ENCODE measurements at regions not wholly inside any gene's neighbourhood (a gene's known extent, or its start where the extent isn't known, plus 50 kb on each side); places are given as distances from the start of the nearest gene placed in this dataset.
A peak's percentile ranks its signal among the peaks of the same experiment; 100 is the strongest.

DNA sequence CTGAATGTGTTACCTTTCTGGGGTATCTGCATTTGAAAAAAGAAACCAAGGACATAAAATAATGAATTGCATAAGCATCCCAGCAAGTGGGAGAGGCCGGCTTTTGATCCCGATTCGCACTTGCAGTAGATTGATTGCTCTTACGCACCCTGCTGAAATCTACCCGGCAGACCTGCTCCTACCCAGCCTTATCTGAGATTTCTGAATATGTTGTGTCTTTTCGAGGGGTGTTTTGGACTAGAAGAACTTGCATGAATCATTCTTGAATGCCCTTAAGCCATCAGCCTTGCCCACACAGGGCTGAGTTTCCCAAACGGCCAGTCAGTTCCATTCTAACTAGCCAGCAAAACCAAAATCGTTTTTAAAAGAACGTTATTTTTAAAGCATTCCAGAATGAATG lies 174.4 kb upstream of the BCOR start:
- no peak for DNase-seq (ENCODE audit: low read depth)
- no peak overlapping the region for H3K4me3 ChIP-seq (ENCODE audit: control insufficient read depth, low read depth, low read length)
- TF ChIP-seq, protein P1, sequence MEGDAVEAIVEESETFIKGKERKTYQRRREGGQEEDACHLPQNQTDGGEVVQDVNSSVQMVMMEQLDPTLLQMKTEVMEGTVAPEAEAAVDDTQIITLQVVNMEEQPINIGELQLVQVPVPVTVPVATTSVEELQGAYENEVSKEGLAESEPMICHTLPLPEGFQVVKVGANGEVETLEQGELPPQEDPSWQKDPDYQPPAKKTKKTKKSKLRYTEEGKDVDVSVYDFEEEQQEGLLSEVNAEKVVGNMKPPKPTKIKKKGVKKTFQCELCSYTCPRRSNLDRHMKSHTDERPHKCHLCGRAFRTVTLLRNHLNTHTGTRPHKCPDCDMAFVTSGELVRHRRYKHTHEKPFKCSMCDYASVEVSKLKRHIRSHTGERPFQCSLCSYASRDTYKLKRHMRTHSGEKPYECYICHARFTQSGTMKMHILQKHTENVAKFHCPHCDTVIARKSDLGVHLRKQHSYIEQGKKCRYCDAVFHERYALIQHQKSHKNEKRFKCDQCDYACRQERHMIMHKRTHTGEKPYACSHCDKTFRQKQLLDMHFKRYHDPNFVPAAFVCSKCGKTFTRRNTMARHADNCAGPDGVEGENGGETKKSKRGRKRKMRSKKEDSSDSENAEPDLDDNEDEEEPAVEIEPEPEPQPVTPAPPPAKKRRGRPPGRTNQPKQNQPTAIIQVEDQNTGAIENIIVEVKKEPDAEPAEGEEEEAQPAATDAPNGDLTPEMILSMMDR (conservative IDR thresholded peaks at IDR 0.05; ENCODE audit: control insufficient read depth, insufficient read depth, low read depth, low read length), result no peak

DNA sequence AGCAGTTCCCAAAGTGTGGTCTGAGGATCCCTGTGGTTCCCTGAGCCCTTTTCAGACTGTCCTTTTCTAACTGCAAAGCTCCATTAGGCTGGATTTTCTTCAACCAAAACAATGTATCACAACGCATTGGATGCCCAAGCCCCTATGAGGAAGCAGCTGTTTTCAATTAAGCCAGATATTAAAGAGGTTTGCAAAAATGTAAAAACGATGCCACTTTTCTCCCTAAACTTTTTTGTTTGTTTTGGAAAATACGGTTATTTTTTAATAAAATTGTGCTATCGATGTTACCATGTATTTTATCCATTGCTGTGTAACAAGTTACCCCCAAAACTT lies 170.4 kb upstream of the BCOR start:
- no peak overlapping the region for H3K4me3 ChIP-seq (ENCODE audit: control insufficient read depth, low read depth, low read length)
- peak; percentile 24 for DNase-seq (ENCODE audit: low read depth)
- TF ChIP-seq, protein P1 (conservative IDR thresholded peaks at IDR 0.05; ENCODE audit: control insufficient read depth, insufficient read depth, low read depth, low read length), result no peak

DNA sequence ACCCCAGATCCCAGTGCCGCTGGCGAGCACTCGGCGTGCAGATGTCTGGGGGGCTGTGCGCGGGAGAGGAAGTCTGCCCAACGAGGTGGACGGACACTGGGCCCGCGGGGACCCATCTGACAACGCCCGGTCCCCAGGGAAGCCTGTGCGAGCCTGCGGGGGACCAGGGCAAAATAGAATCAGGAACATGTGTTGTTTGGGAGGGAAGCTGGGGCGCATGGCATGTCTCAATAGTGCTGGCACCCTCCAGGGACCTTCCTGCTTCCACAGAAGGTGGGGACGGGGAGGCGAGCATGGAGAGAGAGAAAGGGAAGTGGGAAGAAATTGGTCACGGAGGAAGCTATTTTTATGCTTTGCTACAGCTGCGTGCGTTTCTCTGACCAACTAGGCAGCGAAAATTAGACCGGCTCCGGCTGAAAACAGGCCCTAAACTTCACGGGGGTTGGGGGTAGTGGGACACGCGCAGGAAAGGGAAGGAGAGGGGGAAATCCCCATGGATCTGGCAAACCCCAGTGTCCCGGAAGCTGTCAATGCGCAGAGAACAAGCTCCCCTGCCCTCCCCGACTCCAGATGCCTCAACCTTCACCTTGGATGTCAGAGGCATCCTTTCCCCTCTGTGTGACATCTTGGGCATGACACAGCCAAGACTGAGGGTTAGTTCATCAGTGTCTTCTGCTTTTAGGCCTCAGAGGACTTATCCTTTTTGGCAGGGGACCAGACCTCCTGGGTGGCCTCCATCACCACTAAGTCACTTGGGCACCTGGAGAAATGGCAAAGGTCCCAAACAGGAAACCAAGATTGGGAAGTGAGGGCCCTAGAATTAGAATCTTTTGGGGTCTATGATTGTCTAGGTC lies 169.8 kb upstream of the BCOR start:
- TF ChIP-seq, protein P1 (conservative IDR thresholded peaks at IDR 0.05; ENCODE audit: control insufficient read depth, insufficient read depth, low read depth, low read length), result no peak
- no peak for DNase-seq (ENCODE audit: low read depth)

DNA sequence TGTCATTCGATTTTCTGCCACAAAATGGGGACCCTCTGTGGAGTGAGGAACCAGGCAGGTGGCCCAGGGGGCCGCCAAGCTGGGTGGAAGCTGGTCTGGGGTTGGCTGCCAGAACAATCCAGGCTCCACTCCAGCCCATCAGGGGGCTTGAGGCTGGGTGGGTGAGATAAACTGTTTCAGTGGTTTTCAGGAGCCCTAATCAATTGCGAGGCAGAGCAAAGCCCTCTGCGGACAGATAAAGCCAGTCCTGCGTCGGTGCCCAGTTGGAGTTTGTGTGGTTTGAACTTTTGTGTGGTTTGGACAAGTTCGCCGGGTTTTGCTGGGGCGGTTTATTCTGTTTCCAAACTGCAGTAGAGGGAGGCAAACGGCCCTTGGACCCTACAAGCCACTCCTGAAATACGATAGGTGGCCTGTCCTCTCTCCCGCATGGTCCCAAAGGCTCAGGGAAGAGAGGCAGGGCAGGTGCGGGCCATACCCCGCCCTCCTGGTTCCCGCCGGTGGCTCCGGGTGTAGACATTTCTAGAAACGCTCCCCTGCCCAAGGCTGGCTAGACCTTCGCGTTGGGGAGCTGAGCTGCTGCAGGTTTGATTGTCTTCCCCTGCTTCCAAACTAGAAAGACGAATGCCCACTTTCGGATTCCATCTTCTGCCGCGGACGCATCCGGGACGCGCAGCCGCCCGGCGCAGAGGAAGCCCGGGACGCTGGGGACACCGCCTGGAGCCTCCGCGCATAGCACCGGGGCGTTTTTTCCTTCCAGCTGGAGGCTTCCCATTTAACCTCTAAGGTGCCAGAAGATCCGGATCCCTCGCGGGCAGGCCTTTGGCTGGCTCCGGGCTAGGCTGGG lies 169.0 kb upstream of the BCOR start:
- peak; percentile 51 for DNase-seq (ENCODE audit: low read depth)
- TF ChIP-seq, protein P1 (conservative IDR thresholded peaks at IDR 0.05; ENCODE audit: control insufficient read depth, insufficient read depth, low read depth, low read length), result peak; percentile 59
- H3K4me3 ChIP-seq (ENCODE audit: control insufficient read depth, low read depth, low read length), result peak overlapping the region; percentile 43

More for the DNA sequence above, 169.8 kb upstream of the BCOR start:
- no peak overlapping the region for H3K4me3 ChIP-seq (ENCODE audit: control insufficient read depth, low read depth, low read length)

DNA sequence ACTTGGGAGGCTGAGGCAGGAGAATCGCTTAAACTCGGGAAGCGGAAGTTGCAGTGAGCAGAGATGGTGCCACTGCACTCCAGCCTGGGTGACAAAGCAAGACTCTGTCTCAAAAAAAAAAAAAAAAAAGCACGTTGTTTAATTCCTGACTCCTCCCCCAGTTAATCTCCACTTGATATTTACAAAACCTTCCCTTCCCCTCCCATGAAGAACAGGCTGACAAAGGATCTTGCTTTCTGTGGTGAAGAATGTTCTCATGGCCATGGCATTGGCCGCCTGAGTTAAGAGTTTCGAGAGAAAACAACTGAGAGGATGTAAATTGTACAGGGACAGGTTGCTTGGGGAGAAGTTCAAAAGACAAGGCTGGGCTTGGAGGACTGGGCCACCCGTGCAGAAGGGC lies 168.2 kb upstream of the BCOR start:
- no peak for DNase-seq (ENCODE audit: low read depth)
- TF ChIP-seq, protein P1 (conservative IDR thresholded peaks at IDR 0.05; ENCODE audit: control insufficient read depth, insufficient read depth, low read depth, low read length), result no peak
- no peak overlapping the region for H3K4me3 ChIP-seq (ENCODE audit: control insufficient read depth, low read depth, low read length)

DNA sequence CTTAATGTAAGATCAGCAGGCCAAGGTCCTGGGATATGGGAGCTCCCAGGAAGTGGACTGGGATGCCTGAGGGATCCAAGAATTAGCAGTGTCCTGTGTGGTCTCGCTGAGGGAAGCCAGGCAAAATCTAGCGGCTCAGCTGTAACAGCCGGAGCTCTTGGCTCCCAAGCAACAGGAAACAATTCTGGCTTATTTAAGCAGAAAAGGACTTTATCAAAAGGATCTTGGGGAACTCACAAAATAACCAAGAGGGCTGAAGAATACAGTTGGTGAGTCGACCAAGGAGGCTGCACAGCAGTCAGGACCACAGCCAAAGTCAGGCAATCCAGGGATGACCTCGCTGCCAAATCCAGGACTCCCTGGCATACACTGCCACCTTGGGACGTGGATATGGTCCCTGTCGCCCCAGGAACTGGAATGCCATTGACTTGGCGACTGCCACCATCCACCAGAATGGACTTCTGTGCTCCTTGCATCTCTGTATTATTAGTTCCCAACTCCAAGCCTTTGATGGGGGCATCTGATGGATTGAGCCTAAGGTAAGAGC lies 165.3 kb upstream of the BCOR start:
- no peak overlapping the region for H3K4me3 ChIP-seq (ENCODE audit: control insufficient read depth, low read depth, low read length)
- DNase-seq (ENCODE audit: low read depth), result peak; percentile 17
- TF ChIP-seq, protein P1 (conservative IDR thresholded peaks at IDR 0.05; ENCODE audit: control insufficient read depth, insufficient read depth, low read depth, low read length), result no peak

Measured in fibroblast of mammary gland (primary cell).